Stomach (tissue), 4 donors: ENCODE measurements at regions not wholly inside any gene's neighbourhood (a gene's known extent, or its start where the extent isn't known, plus 50 kb on each side); places are given as distances from the start of the nearest gene placed in this dataset.

Experiments
- CTCF ChIP-seq, 7 experiments: fragments of 450-650 bp in 4 of 7; fragments of 200-600 bp in 3 of 7; sonication (generic) in 3 of 7; IDR thresholded peaks; one replicate each; pipeline ENCODE4 v1.5.1; 2016 to 2019; ENCODE audit warnings: antibody characterized with exemption in 7 of 7, control low read depth in 2 of 7, mild to moderate bottlenecking in 1 of 7
- EP300 ChIP-seq: sonication (generic); formaldehyde crosslinking; IDR thresholded peaks from one replicate; pipeline ENCODE4 v1.6.1; 2017; ENCODE audit warnings: antibody characterized with exemption
- POLR2A ChIP-seq, 4 donors: fragments of 450-650 bp; IDR thresholded peaks; one replicate each; pipeline ENCODE4 v1.6.1; 2016; ENCODE audit warnings: antibody characterized with exemption in 4 of 4, control low read depth in 2 of 4, mild to moderate bottlenecking in 1 of 4, moderate library complexity in 1 of 4

- TF ChIP-seq CTCF (IDR thresholded peaks at IDR 0.05) (no peak), EP300 (no peak), POLR2A (IDR thresholded peaks at IDR 0.05) (no peak)
Measured at GRCh38 chr5:50300878-50301277, 140.2 kb downstream of the EMB start.
